Ammon's horn (tissue), 1 donor: ENCODE measurements at regions not wholly inside any gene's neighbourhood (a gene's known extent, or its start where the extent isn't known, plus 50 kb on each side); places are given as distances from the start of the nearest gene placed in this dataset.

Experiments used
- DNase-seq: peaks from one replicate; pipeline ENCODE4 v3.0.0-alpha.2; 2016; ENCODE audit warnings: low spot score

GRCh38 chr20:55783381-55783780 lies 221.9 kb downstream of the CBLN4 start:
- no peak for DNase-seq

DNA sequence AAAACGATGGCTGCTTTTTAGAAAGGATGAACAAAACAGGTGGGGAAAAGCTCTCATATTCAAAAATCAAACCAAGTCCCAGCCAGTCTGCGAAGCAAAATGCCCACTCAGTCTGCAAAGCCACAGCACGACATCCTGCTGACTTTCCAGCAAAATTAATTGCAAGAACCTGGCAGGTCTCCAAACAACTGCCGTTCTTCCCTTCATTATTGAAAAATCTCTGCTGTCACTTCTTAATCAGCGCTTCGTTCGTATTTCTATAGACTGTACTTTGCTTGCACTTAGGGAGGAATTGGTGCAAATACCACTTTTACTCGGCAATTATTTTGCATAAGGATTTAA lies 222.4 kb downstream of the CBLN4 start:
- DNase-seq = no peak

DNA sequence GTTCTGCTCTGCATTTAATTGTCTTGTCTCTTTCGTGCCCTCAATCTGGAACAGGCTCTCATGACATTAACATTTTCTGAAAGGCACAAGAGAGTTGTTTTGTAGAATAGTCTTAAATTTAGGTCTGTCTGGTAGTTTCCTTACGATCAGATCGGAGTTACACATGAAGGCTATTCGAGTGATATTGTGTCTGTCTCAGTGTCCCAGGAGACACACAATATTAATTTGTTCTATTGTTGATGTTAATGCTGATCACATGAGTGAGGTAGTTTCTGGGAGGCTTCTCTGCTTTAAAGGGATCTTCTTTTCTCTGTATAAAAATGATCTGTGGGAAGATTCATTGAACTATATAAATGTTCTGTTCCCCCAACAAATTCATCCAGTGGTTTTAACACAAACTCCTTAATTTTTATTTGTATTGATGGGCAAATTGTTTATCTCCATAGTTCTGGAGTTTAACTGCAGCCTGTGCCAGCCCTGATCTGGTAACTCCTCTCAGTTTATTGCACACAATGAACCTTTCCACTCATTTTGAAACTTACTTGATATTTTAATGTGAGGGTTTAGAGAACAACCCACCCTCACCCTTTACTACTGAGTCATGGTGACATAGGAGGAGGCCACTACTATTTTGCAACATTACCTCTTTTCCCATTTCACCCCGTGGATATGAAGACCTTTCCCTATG lies 223.0 kb downstream of the CBLN4 start:
- no peak for DNase-seq

DNA sequence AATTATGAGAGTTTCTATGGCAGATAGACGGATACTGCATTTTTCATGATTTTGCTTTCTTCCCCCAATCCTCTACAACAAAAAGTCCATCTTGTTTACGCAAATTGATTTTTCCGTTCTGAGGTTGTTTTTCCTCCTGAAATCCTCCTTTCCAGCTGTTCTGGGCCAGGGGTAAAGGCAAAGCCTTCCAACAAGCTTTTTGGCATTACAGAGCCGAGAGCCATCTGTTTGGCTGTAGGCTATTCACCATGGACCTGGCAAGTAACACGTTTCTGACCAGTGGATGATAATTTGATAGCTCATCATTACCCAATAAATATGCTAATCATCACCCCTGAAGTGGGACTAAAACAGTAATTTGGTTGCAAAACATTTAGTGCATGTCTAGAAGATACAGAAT lies 226.5 kb downstream of the CBLN4 start:
- DNase-seq = no peak

- DNase-seq = no peak
Measured at GRCh38 chr20:55777641-55778040, 227.7 kb downstream of the CBLN4 start.

- no peak for DNase-seq
Measured at GRCh38 chr20:55776176-55776575, 229.1 kb downstream of the CBLN4 start.

DNA sequence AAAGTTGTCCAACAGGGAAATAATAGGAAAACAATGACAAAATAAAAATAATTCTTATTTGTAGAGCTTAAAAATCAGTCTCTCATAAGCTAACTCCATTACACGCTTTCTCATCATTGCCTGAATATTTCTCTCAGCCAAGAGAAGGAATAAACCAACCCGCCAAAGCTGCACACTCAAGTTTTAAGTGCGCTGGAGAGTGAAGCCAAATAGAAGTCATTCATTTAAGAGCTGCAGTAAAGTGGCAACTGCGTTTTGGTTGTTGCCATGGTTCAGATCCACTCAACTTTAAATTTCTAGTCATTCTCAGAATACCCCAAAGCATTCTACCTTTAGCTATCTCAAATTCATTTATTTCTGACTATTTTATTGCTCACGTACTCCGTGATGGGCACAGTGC lies 230.7 kb downstream of the CBLN4 start:
- no peak for DNase-seq

DNA sequence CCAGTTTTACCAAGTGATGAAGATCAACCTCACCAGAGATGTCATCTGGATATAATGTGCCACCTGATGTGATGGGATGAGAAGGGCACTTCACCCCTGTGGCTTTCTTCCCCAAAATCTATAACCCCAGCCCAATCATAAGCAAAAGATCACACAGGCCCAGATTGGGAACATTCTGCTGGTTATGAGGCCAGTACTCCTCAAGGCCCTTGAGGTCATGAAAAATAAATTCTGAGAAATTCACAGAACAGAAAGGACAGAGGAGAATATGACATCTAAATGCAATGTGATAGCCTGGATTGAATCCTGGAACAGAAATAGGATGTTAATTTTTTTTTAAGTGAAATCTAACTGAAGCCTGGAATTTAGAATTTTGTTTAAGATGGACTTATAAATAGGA lies 243.5 kb downstream of the CBLN4 start:
- DNase-seq = no peak

- DNase-seq = no peak
Measured at GRCh38 chr20:55761100-55761499, 244.2 kb downstream of the CBLN4 start.

DNA sequence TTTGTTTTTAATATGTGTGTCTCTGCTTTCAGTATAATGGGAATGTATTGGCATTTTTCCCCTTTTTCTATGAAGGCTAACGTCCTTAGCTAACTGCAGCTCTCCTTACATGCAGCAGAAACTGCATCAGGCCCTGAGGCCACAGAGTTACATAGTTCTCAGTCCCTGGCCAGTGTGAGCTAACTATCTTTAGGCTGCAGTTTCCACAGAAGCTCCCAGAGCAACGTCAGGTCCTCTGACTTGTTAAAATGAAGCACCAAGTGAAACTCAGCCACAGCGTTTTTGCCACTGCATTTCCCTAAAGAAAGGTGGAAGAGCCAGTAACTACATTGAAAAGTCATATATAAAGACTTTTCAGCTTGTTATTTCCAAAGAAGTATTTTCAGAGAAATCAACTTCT lies 244.7 kb downstream of the CBLN4 start:
- DNase-seq = no peak

- no peak for DNase-seq
Measured at GRCh38 chr20:55755861-55756260, 249.5 kb downstream of the CBLN4 start.

DNA sequence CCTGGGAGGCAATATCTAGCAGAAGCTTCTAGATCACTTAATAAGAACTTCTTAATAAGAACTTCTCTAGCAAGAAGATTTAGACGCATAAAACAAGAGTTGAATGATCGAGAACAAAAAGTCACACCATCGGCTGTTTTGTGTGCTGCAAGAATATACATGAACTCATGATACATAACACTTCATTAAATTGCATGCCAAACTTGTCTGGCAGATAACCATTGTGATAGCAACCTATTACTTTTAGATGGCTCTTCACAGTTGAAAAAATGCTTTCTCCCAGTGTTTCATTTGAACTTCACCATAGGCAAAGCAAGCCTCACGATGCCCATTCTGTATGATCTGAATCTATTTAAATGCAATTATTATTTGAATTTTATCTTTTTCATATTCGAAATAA lies 249.9 kb downstream of the CBLN4 start:
- no peak for DNase-seq

GRCh38 chr20:55746723-55747122 lies 258.6 kb downstream of the CBLN4 start:
- no peak for DNase-seq

DNA sequence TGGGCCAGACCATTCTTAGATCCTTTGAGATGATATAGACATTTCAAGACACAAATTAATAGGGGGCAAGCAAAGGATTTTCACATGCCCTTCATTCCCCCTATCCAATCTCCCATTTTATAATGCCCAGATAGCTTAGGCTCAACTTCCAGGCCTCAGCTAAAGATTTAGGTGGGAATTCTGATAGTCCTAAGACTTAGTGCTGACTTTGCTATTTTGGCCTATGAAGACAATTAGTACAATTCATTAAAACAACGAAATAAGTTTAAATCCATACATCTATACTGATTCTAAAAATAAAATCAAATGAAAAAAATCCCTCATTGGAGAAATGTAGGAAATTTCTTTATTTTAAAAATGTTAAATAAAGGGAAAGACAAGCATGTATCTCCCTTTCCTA lies 259.5 kb downstream of the CBLN4 start:
- DNase-seq = no peak

- no peak for DNase-seq
Measured at GRCh38 chr20:55744896-55745295, 260.4 kb downstream of the CBLN4 start.

DNA sequence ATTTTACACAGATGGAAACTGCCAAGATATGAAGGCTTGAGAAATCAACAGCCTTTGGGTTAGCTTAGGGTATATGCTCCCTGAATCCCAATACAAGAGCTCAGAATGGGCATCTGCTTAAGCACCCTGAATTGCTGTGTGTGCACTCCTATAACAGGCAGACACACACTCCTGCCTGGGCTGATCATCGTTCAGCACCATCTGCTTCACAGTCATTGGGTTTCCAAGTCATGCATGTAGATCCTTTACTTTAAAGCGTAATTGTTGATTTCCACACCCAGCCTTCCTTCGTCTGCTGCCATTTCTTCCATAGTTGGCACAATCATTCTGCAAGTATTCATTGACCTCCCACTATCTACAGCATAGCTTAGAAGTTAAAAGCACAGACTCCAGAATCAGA lies 263.5 kb downstream of the CBLN4 start:
- no peak for DNase-seq

DNA sequence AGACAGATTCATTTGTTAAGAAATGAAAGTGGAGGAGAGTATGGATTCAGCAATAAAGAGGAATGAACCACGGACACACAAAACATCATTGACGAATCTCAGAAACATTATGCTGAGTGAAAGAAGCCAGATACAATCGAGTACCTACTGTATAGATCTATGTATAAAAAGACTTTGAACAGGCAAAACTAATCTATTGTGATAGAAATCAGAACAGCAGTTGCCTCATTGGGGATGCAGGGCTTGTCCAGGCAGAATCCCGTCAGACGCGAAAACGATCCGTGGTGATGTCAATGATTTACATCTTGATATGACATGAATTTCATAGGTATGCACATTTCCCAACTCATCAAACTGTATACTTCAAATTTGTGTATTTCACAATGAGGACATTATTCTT lies 265.2 kb downstream of the CBLN4 start:
- no peak for DNase-seq

GRCh38 chr20:55730321-55730720 lies 275.0 kb downstream of the CBLN4 start:
- no peak for DNase-seq

GRCh38 chr20:55714736-55715135 lies 290.6 kb downstream of the CBLN4 start:
- no peak for DNase-seq

DNA sequence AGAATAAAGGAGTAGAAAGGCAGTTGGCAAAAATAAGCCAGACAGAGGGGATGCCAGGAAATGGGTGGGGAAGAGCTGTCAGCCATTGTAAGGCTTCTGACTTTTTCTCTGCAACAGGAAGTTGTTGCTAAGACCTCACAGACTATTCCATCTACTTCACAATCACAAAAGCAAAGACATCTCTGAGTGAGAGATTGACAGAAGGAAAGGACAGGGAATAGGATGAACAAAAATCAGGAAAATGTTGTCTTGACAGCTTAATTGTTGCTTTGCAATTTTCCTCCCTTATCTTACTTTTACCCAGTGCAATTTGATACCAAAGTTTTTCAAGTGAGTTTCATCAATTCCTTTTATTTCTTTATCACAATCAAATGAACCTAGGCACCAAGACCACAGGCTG lies 291.2 kb downstream of the CBLN4 start:
- DNase-seq = no peak

GRCh38 chr20:55704458-55704857 lies 300.9 kb downstream of the CBLN4 start:
- no peak for DNase-seq

- DNase-seq = no peak
Measured at GRCh38 chr20:55701467-55701866, 303.9 kb downstream of the CBLN4 start.

DNA sequence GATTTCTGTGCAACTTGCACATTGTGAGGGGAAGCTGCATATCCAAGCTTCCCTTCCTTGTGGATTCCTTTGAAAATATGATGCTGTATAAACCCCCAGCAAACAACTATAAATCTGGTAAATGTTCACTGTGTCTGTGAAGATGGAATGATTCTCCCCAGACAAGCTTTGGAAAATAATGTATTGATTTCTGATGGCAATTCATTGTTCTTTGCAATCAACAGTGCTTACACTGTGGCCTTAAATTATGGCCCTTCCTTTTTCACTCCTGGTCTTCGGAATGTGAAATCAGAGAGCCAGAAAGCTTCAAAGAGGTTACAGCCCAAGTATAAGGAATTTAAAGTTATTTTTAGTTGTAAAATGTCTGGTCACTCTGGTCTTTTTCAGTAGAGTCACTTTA lies 308.8 kb downstream of the CBLN4 start:
- DNase-seq = no peak

DNA sequence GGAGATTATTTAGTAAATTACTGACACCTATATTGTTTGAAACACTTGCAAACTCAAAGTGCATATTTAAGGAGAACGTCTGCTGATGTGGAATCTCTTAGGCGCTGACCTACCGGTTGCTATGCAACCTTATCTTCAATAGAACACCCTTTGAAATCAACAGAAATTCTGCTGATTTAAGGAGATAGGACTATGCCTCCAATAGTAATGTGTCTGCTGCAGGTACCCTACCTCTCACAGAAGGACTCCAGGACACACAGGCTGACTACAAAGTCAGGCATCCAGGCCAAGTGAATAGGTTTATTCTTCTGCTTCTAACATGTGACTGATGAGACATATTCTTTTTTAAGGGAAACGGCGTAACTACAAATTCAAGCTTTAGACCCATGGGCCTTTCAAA lies 311.7 kb downstream of the CBLN4 start:
- DNase-seq = no peak

DNA sequence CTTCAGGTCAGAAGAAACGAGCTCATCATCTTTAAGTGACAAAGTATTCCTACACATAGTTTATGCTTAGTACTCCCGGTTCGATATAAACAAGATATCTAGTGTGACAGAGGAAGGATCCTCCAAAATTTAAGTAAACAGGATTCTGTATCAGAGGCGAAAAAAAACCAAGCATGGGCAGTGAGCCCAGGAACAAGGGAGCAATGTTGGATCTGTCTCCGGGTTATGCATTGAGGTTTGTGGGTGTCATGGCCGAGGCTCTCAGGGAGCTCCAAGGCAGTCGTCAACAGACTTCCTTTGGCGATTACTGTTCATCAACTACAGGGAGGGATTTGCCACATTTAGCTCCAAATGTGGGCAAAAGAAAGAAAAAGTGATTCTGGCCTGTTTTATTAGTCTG lies 319.5 kb downstream of the CBLN4 start:
- no peak for DNase-seq
